NCI-H1694 (cell line): ENCODE measurements at regions not wholly inside any gene's neighbourhood (a gene's known extent, or its start where the extent isn't known, plus 50 kb on each side); places are given as distances from the start of the nearest gene placed in this dataset.

Experiments used
- DNase-seq: peaks from one replicate; lab custom pipeline; 2025; lab: John Stamatoyannopoulos, UW

GRCh38 chr4:177573507-177573906 lies 131.3 kb upstream of the AGA start:
- no peak for DNase-seq

GRCh38 chr4:177574446-177574845 lies 132.2 kb upstream of the AGA start:
- DNase-seq, result no peak

GRCh38 chr4:177579649-177580048 lies 137.4 kb upstream of the AGA start:
- no peak for DNase-seq

GRCh38 chr4:177582992-177583391 lies 140.8 kb upstream of the AGA start:
- DNase-seq, result no peak

- DNase-seq, result no peak
These were observed 145.8 kb upstream of the AGA start for GRCh38 chr4:177587989-177588388.

- no peak for DNase-seq
These were observed 153.1 kb upstream of the AGA start for GRCh38 chr4:177595386-177595785.

- no peak for DNase-seq
These were observed 153.8 kb upstream of the AGA start for GRCh38 chr4:177596035-177596434.

- no peak for DNase-seq
These were observed 154.8 kb upstream of the AGA start for GRCh38 chr4:177596991-177597390.

GRCh38 chr4:177605252-177605651 lies 163.0 kb upstream of the AGA start:
- no peak for DNase-seq

- no peak for DNase-seq
These were observed 164.9 kb upstream of the AGA start for GRCh38 chr4:177607111-177607573.

GRCh38 chr4:177611974-177612664 lies 169.9 kb upstream of the AGA start:
- DNase-seq, result no peak

GRCh38 chr4:177612684-177613083 lies 170.4 kb upstream of the AGA start:
- DNase-seq, result no peak

GRCh38 chr4:177632481-177632880 lies 190.2 kb upstream of the AGA start:
- no peak for DNase-seq

- DNase-seq, result no peak
These were observed 196.6 kb upstream of the AGA start for GRCh38 chr4:177638871-177639270.

GRCh38 chr4:177640864-177641263 lies 198.6 kb upstream of the AGA start:
- no peak for DNase-seq

- DNase-seq, result no peak
These were observed 218.0 kb upstream of the AGA start for GRCh38 chr4:177660223-177660622.

- no peak for DNase-seq
These were observed 225.4 kb upstream of the AGA start for GRCh38 chr4:177667687-177668086.

- DNase-seq, result no peak
These were observed 229.2 kb upstream of the AGA start for GRCh38 chr4:177671387-177671786.

GRCh38 chr4:177671845-177672244 lies 229.6 kb upstream of the AGA start:
- DNase-seq, result no peak

- DNase-seq, result no peak
These were observed 231.8 kb upstream of the AGA start for GRCh38 chr4:177673985-177674489.

- no peak for DNase-seq
These were observed 238.1 kb upstream of the AGA start for GRCh38 chr4:177680308-177680707.

- no peak for DNase-seq
These were observed 239.7 kb upstream of the AGA start for GRCh38 chr4:177681902-177682301.

- DNase-seq, result no peak
These were observed 244.9 kb upstream of the AGA start for GRCh38 chr4:177687117-177687516.

GRCh38 chr4:177692907-177693306 lies 250.7 kb upstream of the AGA start:
- DNase-seq, result no peak
